HCT116 (cell line): ENCODE measurements at regions not wholly inside any gene's neighbourhood (a gene's known extent, or its start where the extent isn't known, plus 50 kb on each side); places are given as distances from the start of the nearest gene placed in this dataset.

Experiments
- ATAC-seq: fragments of 200-7000 bp; cut with Tn5 transposase; 2 replicates; pipeline ENCODE4 v1.9.1; 2020; ENCODE audit warnings: mild to moderate bottlenecking, moderate library complexity
- BruUV-seq: library from RNA; stranded (reverse); fragments of 400-500 nt; replicated peaks from 2 replicates; lab custom pipeline; 2021; lab: Mats Ljungman, UMichigan
- CTCF ChIA-PET: fragments of 300-600 bp; sonication (Branson Sonifier 250); formaldehyde crosslinking; loops from one replicate; lab custom pipeline; 2021; ENCODE audit warnings: antibody characterized with exemption; lab: Charles Lee
- POLR2A ChIA-PET: fragments of 300-600, 350-600 bp; sonication (Branson Sonifier 250); formaldehyde crosslinking; loops from one replicate; lab custom pipeline; 2021; ENCODE audit warnings: antibody characterized with exemption; lab: Charles Lee
- RAD21 ChIA-PET, 2 experiments: fragments of 300-600 bp; sonication (Branson Sonifier 250); formaldehyde crosslinking; loops; one replicate each; lab custom pipeline; 2023; ENCODE audit warnings: low total read pairs in 2 of 2; ENCODE audit not compliant: uncharacterized antibody in 2 of 2, unreplicated experiment in 2 of 2, low non-redundant PET in 1 of 2; lab: Charles Lee
- DNase-seq: peaks from one replicate; pipeline ENCODE4 v3.0.0-alpha.2; 2010; ENCODE audit warnings: low read depth, low spot score
- H2AFZ ChIP-seq: fragments of 200-600 bp; shearing (Covaris generic), sonication (generic); 2 replicates; pipeline ENCODE4 v1.6.1; 2017; ENCODE audit warnings: low read depth, mixed run types, mixed read lengths, antibody characterized with exemption, low read length; ENCODE audit not compliant: poor library complexity, severe bottlenecking
- H3K27ac ChIP-seq: 2 replicates; pipeline ENCODE4 v1.5.1; 2012; ENCODE audit warnings: low read depth, low read length
- H3K27me3 ChIP-seq: fragments of 200-600 bp; sonication (generic); 2 replicates; pipeline ENCODE4 v1.6.1; 2016; ENCODE audit warnings: mixed run types, low read length, mixed read lengths; ENCODE audit not compliant: insufficient read depth
- H3K36me3 ChIP-seq, 2 experiments: fragments of 200-500 bp in 1 of 2; fragments of 200-600 bp in 1 of 2; sonication (Bioruptor generic) in 1 of 2; sonication (generic) in 1 of 2; 2 replicates each; pipeline versions ENCODE4 v1.5.1 to v1.6.1; 2014 to 2016; ENCODE audit warnings: low read length in 2 of 2, inconsistent platforms in 1 of 2, mixed read lengths in 1 of 2, mixed run types in 1 of 2; ENCODE audit not compliant: insufficient read depth in 2 of 2, control insufficient read depth in 1 of 2
- H3K4me1 ChIP-seq, 2 experiments: fragments of 200-600 bp in 1 of 2; sonication (generic) in 1 of 2; 2 replicates each; pipeline versions ENCODE4 v1.5.1 to v1.6.1; 2012 to 2017; ENCODE audit warnings: low read length in 2 of 2, inconsistent platforms in 1 of 2, mild to moderate bottlenecking in 1 of 2, mixed read lengths in 1 of 2, mixed run types in 1 of 2, moderate library complexity in 1 of 2; ENCODE audit not compliant: insufficient read depth in 2 of 2, control insufficient read depth in 1 of 2
- H3K4me2 ChIP-seq: fragments of 200-600 bp; sonication (generic); 2 replicates; pipeline ENCODE4 v1.6.1; 2017; ENCODE audit warnings: mixed run types, low read length, mixed read lengths
- H3K4me3 ChIP-seq, 2 experiments: fragments of 200-600 bp in 1 of 2; sonication (generic) in 1 of 2; replicated peaks in 1 of 2; 2 replicates each; pipeline ENCODE4 v1.5.1; 2011 to 2016; ENCODE audit warnings: low read length in 2 of 2, control low read depth in 1 of 2, low read depth in 1 of 2, mild to moderate bottlenecking in 1 of 2, mixed read lengths in 1 of 2, mixed run types in 1 of 2
- H3K79me2 ChIP-seq: fragments of 200-600 bp; sonication (generic); 2 replicates; pipeline ENCODE4 v1.6.1; 2017; ENCODE audit warnings: mild to moderate bottlenecking, mixed run types, low read length, moderate library complexity, mixed read lengths; ENCODE audit not compliant: insufficient read depth
- H3K9ac ChIP-seq: fragments of 200-600 bp; sonication (generic); 2 replicates; pipeline ENCODE4 v1.6.1; 2016; ENCODE audit warnings: low read length, mixed read lengths
- H3K9me2 ChIP-seq: fragments of 200-600 bp; sonication (generic), shearing (Covaris generic); 2 replicates; pipeline ENCODE4 v1.6.1; 2017; ENCODE audit warnings: mixed run types, mild to moderate bottlenecking, moderate library complexity; ENCODE audit not compliant: insufficient read depth
- H3K9me3 ChIP-seq, 2 experiments: fragments of 200-500 bp in 1 of 2; fragments of 200-600 bp in 1 of 2; sonication (Bioruptor generic) in 1 of 2; sonication (generic) in 1 of 2; 2 replicates each; pipeline ENCODE4 v1.6.1; 2014 to 2017; ENCODE audit warnings: low read length in 2 of 2, mixed read lengths in 2 of 2, inconsistent platforms in 1 of 2, low read depth in 1 of 2, mild to moderate bottlenecking in 1 of 2, mixed run types in 1 of 2, moderate library complexity in 1 of 2; ENCODE audit not compliant: control insufficient read depth in 1 of 2, insufficient read depth in 1 of 2
- H4K20me1 ChIP-seq: fragments of 200-600 bp; sonication (generic), shearing (Covaris generic); 2 replicates; pipeline ENCODE4 v1.6.1; 2017; ENCODE audit warnings: mixed run types, mild to moderate bottlenecking, moderate library complexity; ENCODE audit not compliant: insufficient read depth
- ATF3 ChIP-seq: IDR thresholded peaks from 2 replicates; pipeline ENCODE4 v1.6.1; 2012
- CBX3 ChIP-seq: IDR thresholded peaks from 2 replicates; pipeline ENCODE4 v1.6.1; 2012; ENCODE audit warnings: low read depth
- ELF1 ChIP-seq: IDR thresholded peaks from 2 replicates; pipeline ENCODE4 v1.6.1; 2012; ENCODE audit warnings: low read depth, borderline replicate concordance
- EZH2 ChIP-seq: fragments of 200-600 bp; sonication (generic); IDR thresholded peaks from 2 replicates; pipeline ENCODE4 v1.6.1; 2017; ENCODE audit warnings: antibody characterized with exemption, mixed run types
- EZH2phosphoT487 ChIP-seq: fragments of 200-600 bp; IDR thresholded peaks from 2 replicates; pipeline ENCODE4 v1.6.1; 2018; ENCODE audit warnings: antibody characterized with exemption, borderline replicate concordance
- JUND ChIP-seq: IDR thresholded peaks from 2 replicates; pipeline ENCODE4 v1.6.1; 2012
- SRF ChIP-seq: IDR thresholded peaks from 2 replicates; pipeline ENCODE4 v1.6.1; 2012; ENCODE audit warnings: low read depth
- TCF7L2 ChIP-seq: IDR thresholded peaks from 2 replicates; pipeline ENCODE4 v1.7.0; 2011; ENCODE audit warnings: borderline replicate concordance, inconsistent platforms; ENCODE audit not compliant: insufficient read depth, insufficient read length; ENCODE audit errors: extremely low read depth
- ZFX ChIP-seq: fragments of 450-650 bp; IDR thresholded peaks from 2 replicates; pipeline ENCODE4 v1.6.1; 2017
- intact Hi-C: fragments of 100-400 bp; cut with micrococcal nuclease; formaldehyde crosslinking; loops from 2 replicates; pipeline ENCODE4 v1.10.0; 2022
- TF ChIP-seq, protein P1 (sequence below), 3 experiments: fragments of 200-600 bp in 1 of 3; sonication (generic) in 1 of 3; IDR thresholded peaks in 2 of 3; conservative IDR thresholded peaks in 1 of 3; 2 replicates each; pipeline ENCODE4 v1.5.1; 2012 to 2017; ENCODE audit warnings: low read depth in 2 of 3, low read length in 2 of 3, antibody characterized with exemption in 1 of 3, borderline replicate concordance in 1 of 3, control low read depth in 1 of 3, mild to moderate bottlenecking in 1 of 3, mixed read lengths in 1 of 3, mixed run types in 1 of 3, moderate library complexity in 1 of 3; ENCODE audit not compliant: insufficient read depth in 1 of 3

DNA sequence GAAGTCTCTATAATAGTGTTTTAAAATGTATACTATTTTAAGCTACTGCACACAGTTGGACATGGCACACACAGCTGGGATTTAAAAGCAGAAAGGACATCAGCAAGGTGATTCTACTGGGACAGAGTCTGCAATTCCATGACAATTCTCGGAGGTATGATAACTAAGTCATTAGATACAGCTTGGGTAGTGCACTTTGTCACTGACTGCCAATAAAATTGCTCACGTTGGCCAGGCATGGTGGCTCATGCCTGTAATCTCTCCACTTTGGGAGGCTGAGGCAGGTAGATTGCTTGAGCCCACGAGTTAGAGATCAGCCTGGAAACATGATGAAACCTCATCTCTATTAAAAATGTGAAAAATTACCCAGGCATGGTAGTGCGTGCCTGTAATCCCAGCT is 134.1 kb upstream of the SATB2 start:
- Histone ChIP-seq H3K9ac (no peak overlapping the region), H3K9me3 (no peaks in the 10 kb centered on the region), H3K36me3 (no peaks in the 10 kb centered on the region), H3K4me3 (no peak overlapping the region), H3K27me3 (peaks cover 24% of the 10 kb centered on the region), H3K4me2 (no peak overlapping the region), H3K79me2 (no peaks in the 10 kb centered on the region), H4K20me1 (no peaks in the 10 kb centered on the region), H3K27ac (no peak overlapping the region), H3K9me2 (no peaks in the 10 kb centered on the region), H2AFZ (no peak overlapping the region), H3K4me1 (no peaks in the 10 kb centered on the region)
- ATAC-seq, result no peak
- no peak for DNase-seq
- intact Hi-C loops, result no loop called here
- BruUV-seq, result no TSS peak
- ChIA-PET POLR2A (no interaction called here), RAD21 (no interaction called here), CTCF (no interaction called here)
- no peak for TF ChIP-seq ELF1
- no peak for TF ChIP-seq TCF7L2
- no peak for TF ChIP-seq CBX3
- TF ChIP-seq ZFX, result no peak
- TF ChIP-seq EZH2, result no peak
- TF ChIP-seq, protein P1, sequence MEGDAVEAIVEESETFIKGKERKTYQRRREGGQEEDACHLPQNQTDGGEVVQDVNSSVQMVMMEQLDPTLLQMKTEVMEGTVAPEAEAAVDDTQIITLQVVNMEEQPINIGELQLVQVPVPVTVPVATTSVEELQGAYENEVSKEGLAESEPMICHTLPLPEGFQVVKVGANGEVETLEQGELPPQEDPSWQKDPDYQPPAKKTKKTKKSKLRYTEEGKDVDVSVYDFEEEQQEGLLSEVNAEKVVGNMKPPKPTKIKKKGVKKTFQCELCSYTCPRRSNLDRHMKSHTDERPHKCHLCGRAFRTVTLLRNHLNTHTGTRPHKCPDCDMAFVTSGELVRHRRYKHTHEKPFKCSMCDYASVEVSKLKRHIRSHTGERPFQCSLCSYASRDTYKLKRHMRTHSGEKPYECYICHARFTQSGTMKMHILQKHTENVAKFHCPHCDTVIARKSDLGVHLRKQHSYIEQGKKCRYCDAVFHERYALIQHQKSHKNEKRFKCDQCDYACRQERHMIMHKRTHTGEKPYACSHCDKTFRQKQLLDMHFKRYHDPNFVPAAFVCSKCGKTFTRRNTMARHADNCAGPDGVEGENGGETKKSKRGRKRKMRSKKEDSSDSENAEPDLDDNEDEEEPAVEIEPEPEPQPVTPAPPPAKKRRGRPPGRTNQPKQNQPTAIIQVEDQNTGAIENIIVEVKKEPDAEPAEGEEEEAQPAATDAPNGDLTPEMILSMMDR (IDR thresholded peaks at IDR 0.05 in 2 of 3, conservative IDR thresholded peaks at IDR 0.05 in 1 of 3; ENCODE audit: borderline replicate concordance in 1 of 3, insufficient read depth in 1 of 3, low read depth in 2 of 3, low read length in 2 of 3), result no peak
- TF ChIP-seq ATF3, result no peak
- TF ChIP-seq SRF, result no peak
- no peak for TF ChIP-seq EZH2phosphoT487
- no peak for TF ChIP-seq JUND
